ENCODE measurements at regions not wholly inside any gene's neighbourhood (a gene's known extent, or its start where the extent isn't known, plus 50 kb on each side); places are given as distances from the start of the nearest gene placed in this dataset.

DNA sequence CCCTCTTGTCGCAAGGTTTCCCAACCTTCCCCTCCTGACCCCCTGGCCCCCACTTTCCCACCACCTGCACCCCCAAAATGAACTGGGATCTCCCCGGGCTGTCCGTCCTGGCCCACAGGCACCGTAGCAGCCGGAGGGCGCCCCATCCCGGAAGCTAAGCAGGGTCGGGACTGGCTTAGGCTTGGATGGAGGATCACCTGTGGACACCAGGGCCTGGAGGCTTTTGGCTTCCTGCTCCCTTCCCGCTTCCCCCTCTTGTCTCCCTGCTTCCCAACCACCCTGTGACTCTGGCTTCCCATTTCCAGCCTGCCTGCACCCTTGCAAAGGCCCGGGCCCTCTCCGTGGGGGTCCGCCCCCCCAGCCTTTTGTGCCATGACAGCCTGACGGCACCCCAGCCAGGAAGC is 2291.3 kb downstream of the TP53TG3F start:
- no peak for TF ChIP-seq EZH2 (IDR thresholded peaks at IDR 0.05)
- no peak for TF ChIP-seq POLR2AphosphoS5 (IDR thresholded peaks at IDR 0.05; ENCODE audit: borderline replicate concordance, low read depth, low read length)
